ENCODE measurements at regions not wholly inside any gene's neighbourhood (a gene's known extent, or its start where the extent isn't known, plus 50 kb on each side); places are given as distances from the start of the nearest gene placed in this dataset.

- Histone ChIP-seq H2AFZ (ENCODE audit: insufficient read depth, low read depth, low read length, poor library complexity, severe bottlenecking) (no peak overlapping the region), H3K79me2 (ENCODE audit: control insufficient read depth, insufficient read depth, low read length) (no peaks in the 10 kb centered on the region), H3K4me1 (ENCODE audit: control insufficient read depth in 2 of 2, insufficient read depth in 2 of 2, low read length in 2 of 2) (no peaks in the 10 kb centered on the region), H3K4me3 (ENCODE audit: control extremely low read depth in 1 of 5, extremely low read depth in 1 of 5, insufficient read depth in 1 of 5, low read depth in 2 of 5, low read length in 4 of 5) (no peak overlapping the region), H3K27me3 (replicated peaks in 1 of 4; ENCODE audit: control extremely low read depth in 1 of 4, control insufficient read depth in 3 of 4, insufficient read depth in 4 of 4, low read length in 3 of 4) (no peaks in the 10 kb centered on the region), H3K9me3 (ENCODE audit: control extremely low read depth in 1 of 3, control insufficient read depth in 2 of 3, insufficient read depth in 1 of 3, low read length in 2 of 3) (no peaks in the 10 kb centered on the region), H3K9ac (ENCODE audit: low read length) (no peak overlapping the region), H4K20me1 (ENCODE audit: control insufficient read depth, insufficient read depth, low read length, poor library complexity, severe bottlenecking) (no peaks in the 10 kb centered on the region), H3K27ac (ENCODE audit: low read length in 2 of 2) (no peak overlapping the region), H3K4me2 (replicated peaks; ENCODE audit: low read depth, low read length, poor library complexity, severe bottlenecking) (no peak overlapping the region), H3K36me3 (replicated peaks in 1 of 2; ENCODE audit: control extremely low read depth in 1 of 2, control insufficient read depth in 1 of 2, extremely low read depth in 1 of 2, insufficient read depth in 2 of 2, low read length in 1 of 2) (no peaks in the 10 kb centered on the region)
- ChIA-PET CTCF (no interaction called here), POLR2A (no interaction called here)
- Mint-ChIP-seq H3K27ac (no peak overlapping the region), H3K9me3 (ENCODE audit: insufficient read depth) (no peaks in the 10 kb centered on the region), H3K27me3 (no peaks in the 10 kb centered on the region), H3K4me1 (no peaks in the 10 kb centered on the region), H3K4me3 (no peak overlapping the region)
- TF ChIP-seq CTCF (IDR thresholded peaks at IDR 0.05) = no peak
- TF ChIP-seq EZH2 (IDR thresholded peaks at IDR 0.05; ENCODE audit: borderline replicate concordance, insufficient read depth, low read depth, low read length, poor library complexity, severe bottlenecking) = no peak
- 38% methylated on average over 1 of the region's 2 CpGs for WGBS (ENCODE audit: insufficient coverage)
- DNase-seq = no peak
- intact Hi-C loops (cut with micrococcal nuclease) = no loop called here
- no peak for ATAC-seq (ENCODE audit: low read depth)
Measured at GRCh38 chr7:46145412-46145811, 224.3 kb upstream of the IGFBP3 start.

- Histone ChIP-seq H3K9ac (ENCODE audit: low read length) (no peak overlapping the region), H3K36me3 (replicated peaks in 1 of 2; ENCODE audit: control extremely low read depth in 1 of 2, control insufficient read depth in 1 of 2, extremely low read depth in 1 of 2, insufficient read depth in 2 of 2, low read length in 1 of 2) (no peaks in the 10 kb centered on the region), H3K79me2 (ENCODE audit: control insufficient read depth, insufficient read depth, low read length) (no peaks in the 10 kb centered on the region), H3K4me1 (ENCODE audit: control insufficient read depth in 2 of 2, insufficient read depth in 2 of 2, low read length in 2 of 2) (no peaks in the 10 kb centered on the region), H3K9me3 (ENCODE audit: control extremely low read depth in 1 of 3, control insufficient read depth in 2 of 3, insufficient read depth in 1 of 3, low read length in 2 of 3) (no peaks in the 10 kb centered on the region), H3K27ac (ENCODE audit: low read length in 2 of 2) (no peak overlapping the region), H2AFZ (ENCODE audit: insufficient read depth, low read depth, low read length, poor library complexity, severe bottlenecking) (no peak overlapping the region), H3K4me2 (replicated peaks; ENCODE audit: low read depth, low read length, poor library complexity, severe bottlenecking) (no peak overlapping the region), H3K27me3 (replicated peaks in 1 of 4; ENCODE audit: control extremely low read depth in 1 of 4, control insufficient read depth in 3 of 4, insufficient read depth in 4 of 4, low read length in 3 of 4) (no peaks in the 10 kb centered on the region), H3K4me3 (ENCODE audit: control extremely low read depth in 1 of 5, extremely low read depth in 1 of 5, insufficient read depth in 1 of 5, low read depth in 2 of 5, low read length in 4 of 5) (no peak overlapping the region), H4K20me1 (ENCODE audit: control insufficient read depth, insufficient read depth, low read length, poor library complexity, severe bottlenecking) (no peaks in the 10 kb centered on the region)
- 75% methylated on average over 1 of the region's 4 CpGs for WGBS (ENCODE audit: insufficient coverage)
- no peaks in the 10 kb centered on the region for H3K9me3 Mint-ChIP-seq (ENCODE audit: insufficient read depth)
- no peak for TF ChIP-seq EZH2 (IDR thresholded peaks at IDR 0.05; ENCODE audit: borderline replicate concordance, insufficient read depth, low read depth, low read length, poor library complexity, severe bottlenecking)
- no peak for TF ChIP-seq CTCF (IDR thresholded peaks at IDR 0.05)
- intact Hi-C loops (cut with micrococcal nuclease) = no loop called here
- ChIA-PET CTCF (no interaction called here), POLR2A (no interaction called here)
- no peaks in the 10 kb centered on the region for H3K4me1 Mint-ChIP-seq
- H3K4me3 Mint-ChIP-seq = no peak overlapping the region
- H3K27me3 Mint-ChIP-seq = no peaks in the 10 kb centered on the region
- H3K27ac Mint-ChIP-seq = no peak overlapping the region
- DNase-seq (no peak), ATAC-seq (ENCODE audit: low read depth) (no peak)
Measured at GRCh38 chr7:46143949-46144917, 223.2 kb upstream of the IGFBP3 start.
